ENCODE measurements at regions not wholly inside any gene's neighbourhood (a gene's known extent, or its start where the extent isn't known, plus 50 kb on each side); places are given as distances from the start of the nearest gene placed in this dataset.

DNA sequence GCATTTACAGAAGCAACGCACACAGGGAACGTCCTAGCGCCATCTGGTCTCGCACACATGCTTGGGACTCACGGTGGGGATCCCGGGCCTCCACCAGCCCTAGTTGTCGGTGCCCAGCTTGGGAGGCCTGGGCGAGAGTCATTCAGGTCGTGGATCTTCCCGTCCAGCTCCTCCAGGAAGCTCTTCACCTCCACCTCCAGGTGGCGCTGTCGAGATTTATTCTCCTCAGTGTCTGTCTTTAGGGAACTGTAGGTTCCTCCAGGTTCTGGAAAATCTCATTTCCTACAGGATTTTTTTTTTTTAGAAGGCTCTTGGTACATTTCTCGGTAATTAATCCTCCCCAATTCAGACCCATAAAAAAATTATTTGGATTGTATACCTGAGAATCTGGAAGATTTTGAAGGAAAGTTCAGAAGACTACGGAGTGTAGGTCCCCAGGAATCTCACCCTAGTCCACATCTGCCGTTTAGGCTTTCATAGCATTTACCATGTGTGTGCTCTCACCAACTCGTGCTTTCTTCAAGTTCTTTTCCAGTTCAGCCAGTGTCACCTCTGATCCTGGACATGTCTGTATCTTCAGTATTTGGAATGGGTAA lies 910.0 kb downstream of the TMEM121 start:
- Histone ChIP-seq H3K27ac (ENCODE audit: low read length) (no peak overlapping the region), H3K9me3 (ENCODE audit: control insufficient read depth, insufficient read depth, low read length) (no peaks in the 10 kb centered on the region), H3K4me1 (ENCODE audit: control insufficient read depth, insufficient read depth, low read length) (no peaks in the 10 kb centered on the region), H3K36me3 (ENCODE audit: control insufficient read depth, insufficient read depth, low read length) (no peaks in the 10 kb centered on the region), H3K4me3 (ENCODE audit: low read length) (no peak overlapping the region), H3K27me3 (ENCODE audit: control insufficient read depth, insufficient read depth, low read length) (no peaks in the 10 kb centered on the region)
- intact Hi-C loops (cut with micrococcal nuclease) = no loop called here
- 70% methylated on average over 15 of the region's 16 CpGs for WGBS (ENCODE audit: insufficient coverage)
- Mint-ChIP-seq H3K4me1 (peaks cover 0 to 4% of the 10 kb centered on the region in 2 donors), H3K36me3 (no peaks in the 10 kb centered on the region), H3K27me3 (ENCODE audit: low read depth in 2 of 2) (peaks cover 7 to 62% of the 10 kb centered on the region in 2 donors), H3K27ac (no peak overlapping the region), H3K4me3 (no peak overlapping the region), H3K9me3 (no peaks in the 10 kb centered on the region)
- ATAC-seq (peak in 1 of 3 donors; percentile 49), DNase-seq (peak; percentile 41 to 54)
- peak; percentile 70 for TF ChIP-seq CTCF (IDR thresholded peaks at IDR 0.05)

DNA sequence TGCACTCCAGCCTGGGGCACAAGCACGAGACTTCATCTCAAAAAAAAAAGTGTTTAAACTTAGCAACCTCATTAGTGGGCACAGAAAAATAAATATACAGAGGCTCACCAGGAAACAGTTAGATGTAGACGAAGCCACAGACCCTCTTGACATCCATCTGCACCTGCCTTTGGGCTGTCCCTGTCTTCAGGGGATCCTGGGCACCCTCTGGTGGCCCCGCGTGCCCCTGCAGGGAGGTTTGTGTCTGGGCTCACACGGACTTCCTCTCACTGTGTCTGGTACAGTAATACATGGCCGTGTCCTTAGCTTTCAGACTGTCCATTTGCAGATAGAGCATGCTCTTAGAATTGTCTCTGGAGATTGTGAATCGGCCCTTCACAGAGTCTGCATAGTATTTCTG lies 916.5 kb downstream of the TMEM121 start:
- DNase-seq (peak; percentile 16 to 45), ATAC-seq (peak; percentile 71 to 93 (median 77))
- intact Hi-C loops (cut with micrococcal nuclease) = no loop called here
- Histone ChIP-seq H3K4me1 (ENCODE audit: control insufficient read depth, insufficient read depth, low read length) (no peaks in the 10 kb centered on the region), H3K36me3 (ENCODE audit: control insufficient read depth, insufficient read depth, low read length) (no peaks in the 10 kb centered on the region), H3K4me3 (ENCODE audit: low read length) (no peak overlapping the region), H3K27ac (ENCODE audit: low read length) (no peak overlapping the region), H3K27me3 (ENCODE audit: control insufficient read depth, insufficient read depth, low read length) (no peaks in the 10 kb centered on the region), H3K9me3 (ENCODE audit: control insufficient read depth, insufficient read depth, low read length) (no peaks in the 10 kb centered on the region)
- 7% methylated on average over 7 of the region's 7 CpGs for WGBS (ENCODE audit: insufficient coverage)
- H3K27ac Mint-ChIP-seq = no peak overlapping the region
- no peaks in the 10 kb centered on the region for H3K4me1 Mint-ChIP-seq
- no peaks in the 10 kb centered on the region for H3K36me3 Mint-ChIP-seq
- TF ChIP-seq CTCF (IDR thresholded peaks at IDR 0.05) = peak; percentile 35
- H3K27me3 Mint-ChIP-seq (ENCODE audit: low read depth in 2 of 2) = peaks cover 7 to 38% of the 10 kb centered on the region in 2 donors
- no peak overlapping the region for H3K4me3 Mint-ChIP-seq
- H3K9me3 Mint-ChIP-seq = no peaks in the 10 kb centered on the region

DNA sequence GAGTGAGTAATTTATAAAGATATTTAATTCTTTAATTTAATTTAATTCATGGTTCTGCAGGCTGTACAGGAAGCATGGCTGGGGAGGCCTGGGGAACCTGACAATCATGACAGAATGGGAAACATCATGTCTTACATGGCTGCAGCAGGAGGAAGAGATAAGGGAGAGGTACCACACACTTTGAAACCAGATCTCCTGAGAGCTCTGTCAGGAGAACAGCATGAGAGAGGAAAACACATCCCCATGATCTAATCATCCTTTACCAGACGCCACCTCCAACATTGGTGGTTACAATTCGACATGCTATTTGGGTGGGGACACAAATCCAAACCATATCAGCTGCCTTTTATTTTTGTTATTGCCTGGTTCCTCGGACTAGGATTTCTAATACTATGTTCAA lies 928.6 kb downstream of the TMEM121 start:
- ATAC-seq (no peak), DNase-seq (no peak)
- Histone ChIP-seq H3K4me1 (ENCODE audit: control insufficient read depth, insufficient read depth, low read length) (no peaks in the 10 kb centered on the region), H3K9me3 (ENCODE audit: control insufficient read depth, insufficient read depth, low read length) (no peaks in the 10 kb centered on the region), H3K4me3 (ENCODE audit: low read length) (no peak overlapping the region), H3K27ac (ENCODE audit: low read length) (no peak overlapping the region), H3K36me3 (ENCODE audit: control insufficient read depth, insufficient read depth, low read length) (no peaks in the 10 kb centered on the region), H3K27me3 (ENCODE audit: control insufficient read depth, insufficient read depth, low read length) (no peaks in the 10 kb centered on the region)
- WGBS (ENCODE audit: insufficient coverage) = 39% methylated on average over 3 of the region's 3 CpGs
- Mint-ChIP-seq H3K9me3 (no peaks in the 10 kb centered on the region), H3K27me3 (ENCODE audit: low read depth in 2 of 2) (peaks cover 2 to 27% of the 10 kb centered on the region in 2 donors), H3K4me1 (peaks cover 0 to 4% of the 10 kb centered on the region in 2 donors), H3K4me3 (no peak overlapping the region), H3K36me3 (no peaks in the 10 kb centered on the region), H3K27ac (no peak overlapping the region)
- intact Hi-C loops (cut with micrococcal nuclease) = no loop called here
- TF ChIP-seq CTCF (IDR thresholded peaks at IDR 0.05) = no peak

All from natural killer cell (primary cell).